ENCODE measurements at regions not wholly inside any gene's neighbourhood (a gene's known extent, or its start where the extent isn't known, plus 50 kb on each side); places are given as distances from the start of the nearest gene placed in this dataset.

- Histone ChIP-seq H3K4me3 (replicated peaks; ENCODE audit: insufficient read depth, low read length) (no peak overlapping the region), H3K27ac (replicated peaks) (no peak overlapping the region), H3K27me3 (ENCODE audit: insufficient read depth, poor library complexity, severe bottlenecking) (no peaks in the 10 kb centered on the region)
- DNase-seq (ENCODE audit: low read depth in 1 of 2, low spot score in 1 of 2), result no peak
- TF ChIP-seq GABPA (IDR thresholded peaks at IDR 0.05; ENCODE audit: low read depth) (no peak), REST (IDR thresholded peaks at IDR 0.05; ENCODE audit: insufficient replicate concordance, low read depth) (no peak), CTCF (IDR thresholded peaks at IDR 0.05; ENCODE audit: insufficient read depth, low read length) (no peak), SPI1 (IDR thresholded peaks at IDR 0.05; ENCODE audit: borderline replicate concordance, low read depth) (no peak), POLR2AphosphoS5 (IDR thresholded peaks at IDR 0.05; ENCODE audit: low read depth) (no peak)
These were observed 536.5 kb downstream of the BRD1 start for GRCh38 chr22:49291169-49291568.

GRCh38 chr22:49290711-49291110, 537.0 kb downstream of the BRD1 start:
- TF ChIP-seq CTCF (IDR thresholded peaks at IDR 0.05; ENCODE audit: insufficient read depth, low read length), result no peak
- no peak for TF ChIP-seq GABPA (IDR thresholded peaks at IDR 0.05; ENCODE audit: low read depth)
- no peak for TF ChIP-seq POLR2AphosphoS5 (IDR thresholded peaks at IDR 0.05; ENCODE audit: low read depth)
- TF ChIP-seq SPI1 (IDR thresholded peaks at IDR 0.05; ENCODE audit: borderline replicate concordance, low read depth), result no peak
- TF ChIP-seq REST (IDR thresholded peaks at IDR 0.05; ENCODE audit: insufficient replicate concordance, low read depth), result no peak
- Histone ChIP-seq H3K4me3 (replicated peaks; ENCODE audit: insufficient read depth, low read length) (no peak overlapping the region), H3K27ac (replicated peaks) (no peak overlapping the region), H3K27me3 (ENCODE audit: insufficient read depth, poor library complexity, severe bottlenecking) (no peaks in the 10 kb centered on the region)
- no peak for DNase-seq (ENCODE audit: low read depth in 1 of 2, low spot score in 1 of 2)

GRCh38 chr22:49289822-49290679, 537.6 kb downstream of the BRD1 start:
- H3K27me3 ChIP-seq (ENCODE audit: insufficient read depth, poor library complexity, severe bottlenecking), result no peaks in the 10 kb centered on the region
- no peak for DNase-seq (ENCODE audit: low read depth in 1 of 2, low spot score in 1 of 2)
- no peak overlapping the region for H3K27ac ChIP-seq (replicated peaks)
- H3K4me3 ChIP-seq (replicated peaks; ENCODE audit: insufficient read depth, low read length), result no peak overlapping the region
- TF ChIP-seq GABPA (IDR thresholded peaks at IDR 0.05; ENCODE audit: low read depth) (no peak), REST (IDR thresholded peaks at IDR 0.05; ENCODE audit: insufficient replicate concordance, low read depth) (no peak), CTCF (IDR thresholded peaks at IDR 0.05; ENCODE audit: insufficient read depth, low read length) (no peak), POLR2AphosphoS5 (IDR thresholded peaks at IDR 0.05; ENCODE audit: low read depth) (no peak), SPI1 (IDR thresholded peaks at IDR 0.05; ENCODE audit: borderline replicate concordance, low read depth) (no peak)

Measured in HL-60 (cell line).